PC-3 (cell line): ENCODE measurements at regions not wholly inside any gene's neighbourhood (a gene's known extent, or its start where the extent isn't known, plus 50 kb on each side); places are given as distances from the start of the nearest gene placed in this dataset.
A peak's percentile ranks its signal among the peaks of the same experiment; 100 is the strongest.

Experiments used
- ATAC-seq: fragments of 200-7000 bp; cut with Tn5 transposase; 2 replicates; pipeline ENCODE4 v1.9.1; 2020; ENCODE audit warnings: mild to moderate bottlenecking, moderate library complexity
- BruUV-seq: library from RNA; stranded (reverse); fragments of 400-500 nt; replicated peaks from 2 replicates; lab custom pipeline; 2021; lab: Mats Ljungman, UMichigan
- CTCF ChIA-PET: fragments of 300-600 bp; sonication (Branson Sonifier 250); formaldehyde crosslinking; loops from one replicate; lab custom pipeline; 2022; ENCODE audit warnings: antibody characterized with exemption; lab: Charles Lee
- POLR2A ChIA-PET: fragments of 300-600 bp; sonication (Branson Sonifier 250); formaldehyde crosslinking; loops from one replicate; lab custom pipeline; 2022; ENCODE audit warnings: antibody characterized with exemption; ENCODE audit not compliant: unreplicated experiment; lab: Charles Lee
- DNase-seq: peaks from one replicate; pipeline ENCODE4 v3.0.0-alpha.2; 2015
- H2AFZ ChIP-seq: fragments of 300-600 bp; sonication (generic); 2 replicates; pipeline ENCODE4 v1.6.0; 2016; ENCODE audit warnings: antibody characterized with exemption, low read length
- H3F3A ChIP-seq: fragments of 300-600 bp; sonication (generic); one replicate; pipeline ENCODE4 v1.6.0; 2017; ENCODE audit warnings: antibody characterized with exemption, low read length, control low read depth, mild to moderate bottlenecking; ENCODE audit not compliant: unreplicated experiment
- H3K27ac ChIP-seq: fragments of 300-600 bp; sonication (generic); 2 replicates; pipeline ENCODE4 v1.5.1; 2016; ENCODE audit warnings: mild to moderate bottlenecking, low read length
- H3K27me3 ChIP-seq: fragments of 300-600 bp; sonication (generic); 2 replicates; pipeline ENCODE4 v1.6.1; 2016; ENCODE audit warnings: low read length, mixed read lengths
- H3K36me3 ChIP-seq: fragments of 300-600 bp; sonication (generic); 2 replicates; pipeline ENCODE4 v1.6.1; 2016; ENCODE audit warnings: low read depth, mixed run types, low read length, mixed read lengths
- H3K4me1 ChIP-seq: fragments of 300-600 bp; sonication (generic); 2 replicates; pipeline ENCODE4 v1.5.1; 2016; ENCODE audit warnings: low read length; ENCODE audit not compliant: insufficient read depth
- H3K4me2 ChIP-seq: fragments of 300-600 bp; sonication (generic); 2 replicates; pipeline ENCODE4 v1.6.0; 2016; ENCODE audit warnings: low read length
- H3K4me3 ChIP-seq: fragments of 300-600 bp; sonication (generic); 2 replicates; pipeline ENCODE4 v1.5.1; 2016; ENCODE audit warnings: mild to moderate bottlenecking, low read length, mixed read lengths
- H3K79me2 ChIP-seq: fragments of 300-600 bp; sonication (generic); 2 replicates; pipeline ENCODE4 v1.6.1; 2017; ENCODE audit warnings: low read length, mixed read lengths
- H3K9ac ChIP-seq: fragments of 300-600 bp; sonication (generic); 2 replicates; pipeline ENCODE4 v1.6.0; 2016; ENCODE audit warnings: mild to moderate bottlenecking, low read length
- H3K9me2 ChIP-seq: fragments of 300-600 bp; sonication (generic); replicated peaks from 2 replicates; pipeline ENCODE4 v1.6.1; 2016; ENCODE audit warnings: mixed run types, low read length, mixed read lengths
- H3K9me3 ChIP-seq: fragments of 300-600 bp; sonication (generic); 2 replicates; pipeline ENCODE4 v1.6.1; 2016; ENCODE audit warnings: low read length, mixed read lengths
- H4K20me1 ChIP-seq: fragments of 300-600 bp; sonication (generic); 2 replicates; pipeline ENCODE4 v1.6.1; 2016; ENCODE audit warnings: low read length, mixed read lengths
- CTCF ChIP-seq: fragments of 300-600 bp; sonication (generic); conservative IDR thresholded peaks from 2 replicates; pipeline ENCODE4 v1.5.1; 2017; ENCODE audit warnings: antibody characterized with exemption, low read depth, mild to moderate bottlenecking, low read length
- EZH2 ChIP-seq: fragments of 300-600 bp; sonication (generic); IDR thresholded peaks from one replicate; pipeline ENCODE4 v1.6.1; 2017; ENCODE audit warnings: antibody characterized with exemption, mild to moderate bottlenecking, low read length; ENCODE audit not compliant: unreplicated experiment
- EZH2phosphoT487 ChIP-seq: fragments of 300-600 bp; sonication (generic); IDR thresholded peaks from 2 replicates; pipeline ENCODE4 v1.6.1; 2018; ENCODE audit warnings: mild to moderate bottlenecking, antibody characterized with exemption, low read length, borderline replicate concordance
- intact Hi-C: fragments of 100-400 bp; cut with micrococcal nuclease; formaldehyde crosslinking; loops from 2 replicates; pipeline ENCODE4 v1.9.0; 2023

GRCh38 chr7:41033500-41033899, 669.4 kb downstream of the INHBA start:
- TF ChIP-seq CTCF (no peak), EZH2 (no peak), EZH2phosphoT487 (no peak)
- no peak overlapping the region for H2AFZ ChIP-seq
- no TSS peak for BruUV-seq
- peaks cover 31% of the 10 kb centered on the region for H3K4me1 ChIP-seq
- intact Hi-C loops = no loop called here
- no peak for ATAC-seq
- H3K36me3 ChIP-seq = no peaks in the 10 kb centered on the region
- H3F3A ChIP-seq = peaks cover 9% of the 10 kb centered on the region
- no peaks in the 10 kb centered on the region for H4K20me1 ChIP-seq
- no peak for DNase-seq
- no peak overlapping the region for H3K4me2 ChIP-seq
- H3K9ac ChIP-seq = no peak overlapping the region
- no peaks in the 10 kb centered on the region for H3K27me3 ChIP-seq
- no peak overlapping the region for H3K4me3 ChIP-seq
- ChIA-PET POLR2A (no interaction called here), CTCF (no interaction called here)
- no peaks in the 10 kb centered on the region for H3K9me2 ChIP-seq
- no peaks in the 10 kb centered on the region for H3K79me2 ChIP-seq
- no peaks in the 10 kb centered on the region for H3K9me3 ChIP-seq
- no peak overlapping the region for H3K27ac ChIP-seq

GRCh38 chr7:41030673-41031072, 672.2 kb downstream of the INHBA start:
- H3K79me2 ChIP-seq = no peaks in the 10 kb centered on the region
- H3K9ac ChIP-seq = no peak overlapping the region
- CTCF ChIA-PET = no interaction called here
- H3K4me3 ChIP-seq = no peak overlapping the region
- peak overlapping the region; percentile 58 for H2AFZ ChIP-seq
- TF ChIP-seq CTCF (no peak), EZH2 (no peak), EZH2phosphoT487 (no peak)
- ATAC-seq = peak; percentile 11; the same call in 1 of the 2 replicates
- POLR2A ChIA-PET = interaction anchor here (0.7 kb wide), 1 partner anchor 355 kb away, joined by 7 read pairs; no protein-coding TSS in a partner anchor
- H3K36me3 ChIP-seq = no peaks in the 10 kb centered on the region
- H3K4me1 ChIP-seq = peaks cover 47% of the 10 kb centered on the region
- intact Hi-C loops = no loop called here
- H3K9me3 ChIP-seq = no peaks in the 10 kb centered on the region
- no peaks in the 10 kb centered on the region for H4K20me1 ChIP-seq
- H3K27ac ChIP-seq = peak overlapping the region; percentile 86
- no TSS peak for BruUV-seq
- H3F3A ChIP-seq = peaks cover 9% of the 10 kb centered on the region
- H3K9me2 ChIP-seq = no peaks in the 10 kb centered on the region
- H3K27me3 ChIP-seq = no peaks in the 10 kb centered on the region
- H3K4me2 ChIP-seq = peak overlapping the region; percentile 20; the same call in 1 of the 2 replicates
- DNase-seq = peak; percentile 62

GRCh38 chr7:41029072-41029499, 673.8 kb downstream of the INHBA start:
- intact Hi-C loops = no loop called here
- peak; percentile 86 for ATAC-seq

More at GRCh38 chr7:41029072-41029499, 673.8 kb downstream of the INHBA start:
- peak overlapping the region; percentile 42 for H3K9ac ChIP-seq
- TF ChIP-seq EZH2 = no peak
- TF ChIP-seq EZH2phosphoT487 = no peak
- TF ChIP-seq CTCF = no peak
- no peaks in the 10 kb centered on the region for H3K36me3 ChIP-seq
- H4K20me1 ChIP-seq = no peaks in the 10 kb centered on the region
- peak; percentile 96 for DNase-seq
- peaks cover 9% of the 10 kb centered on the region for H3F3A ChIP-seq
- H3K79me2 ChIP-seq = no peaks in the 10 kb centered on the region
- no peak overlapping the region for H2AFZ ChIP-seq
- POLR2A ChIA-PET = no interaction called here
- no peaks in the 10 kb centered on the region for H3K9me2 ChIP-seq
- H3K4me3 ChIP-seq = no peak overlapping the region
- peak overlapping the region; percentile 26 for H3K4me2 ChIP-seq
- H3K4me1 ChIP-seq = peaks cover 47% of the 10 kb centered on the region
- BruUV-seq = no TSS peak
- CTCF ChIA-PET = no interaction called here
- H3K27ac ChIP-seq = peak overlapping the region; percentile 86
- H3K9me3 ChIP-seq = no peaks in the 10 kb centered on the region
- H3K27me3 ChIP-seq = no peaks in the 10 kb centered on the region
